Neuron (in vitro differentiated cells): ENCODE measurements at regions not wholly inside any gene's neighbourhood (a gene's known extent, or its start where the extent isn't known, plus 50 kb on each side); places are given as distances from the start of the nearest gene placed in this dataset.

Experiments used
- H2AFZ ChIP-seq: one replicate; pipeline ENCODE4 v1.6.1; 2013; ENCODE audit warnings: low read depth, mild to moderate bottlenecking, inconsistent platforms, low read length, moderate library complexity
- H3K27me3 ChIP-seq: one replicate; pipeline ENCODE4 v1.6.1; 2013; ENCODE audit warnings: low read length; ENCODE audit not compliant: insufficient read depth
- H3K36me3 ChIP-seq: one replicate; pipeline ENCODE4 v1.6.1; 2013; ENCODE audit warnings: low read length; ENCODE audit not compliant: insufficient read depth
- H3K4me1 ChIP-seq: one replicate; pipeline ENCODE4 v1.6.1; 2013; ENCODE audit warnings: low read length; ENCODE audit not compliant: insufficient read depth
- H3K4me3 ChIP-seq: 2 replicates; pipeline ENCODE4 v1.5.1; 2013; ENCODE audit warnings: mild to moderate bottlenecking, low read length, moderate library complexity
- H3K9me3 ChIP-seq: one replicate; pipeline ENCODE4 v1.6.1; 2013; ENCODE audit warnings: low read length

DNA sequence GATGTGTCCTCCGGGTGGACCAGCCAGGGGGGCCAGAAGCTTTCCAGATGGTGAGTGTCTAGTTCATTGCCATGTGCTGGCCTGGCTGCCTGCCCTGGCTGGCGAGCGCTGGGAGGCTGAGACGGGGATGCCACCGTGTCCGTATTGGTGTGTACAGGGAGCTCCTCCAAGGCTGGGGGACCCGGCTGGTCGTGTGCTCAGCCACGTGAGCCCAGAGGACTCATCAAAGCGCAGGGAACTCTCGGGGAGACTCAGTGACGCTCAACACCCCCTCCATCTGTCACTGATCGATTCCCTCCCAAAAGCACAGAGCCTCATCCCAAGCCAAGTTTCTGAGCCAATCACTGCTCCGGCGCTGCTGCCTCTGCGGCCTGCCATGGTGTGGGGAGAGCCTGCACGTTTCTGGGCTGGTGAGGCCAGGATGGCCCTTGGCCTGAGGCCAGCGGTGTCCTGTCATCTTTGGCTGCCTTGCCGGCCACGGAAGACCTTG is 423.7 kb downstream of the SHANK2 start:
- Histone ChIP-seq H3K4me3 (no peak overlapping the region), H3K27me3 (peaks cover 2% of the 10 kb centered on the region), H3K9me3 (no peaks in the 10 kb centered on the region), H2AFZ (no peak overlapping the region), H3K36me3 (no peaks in the 10 kb centered on the region), H3K4me1 (peaks cover 34% of the 10 kb centered on the region)

DNA sequence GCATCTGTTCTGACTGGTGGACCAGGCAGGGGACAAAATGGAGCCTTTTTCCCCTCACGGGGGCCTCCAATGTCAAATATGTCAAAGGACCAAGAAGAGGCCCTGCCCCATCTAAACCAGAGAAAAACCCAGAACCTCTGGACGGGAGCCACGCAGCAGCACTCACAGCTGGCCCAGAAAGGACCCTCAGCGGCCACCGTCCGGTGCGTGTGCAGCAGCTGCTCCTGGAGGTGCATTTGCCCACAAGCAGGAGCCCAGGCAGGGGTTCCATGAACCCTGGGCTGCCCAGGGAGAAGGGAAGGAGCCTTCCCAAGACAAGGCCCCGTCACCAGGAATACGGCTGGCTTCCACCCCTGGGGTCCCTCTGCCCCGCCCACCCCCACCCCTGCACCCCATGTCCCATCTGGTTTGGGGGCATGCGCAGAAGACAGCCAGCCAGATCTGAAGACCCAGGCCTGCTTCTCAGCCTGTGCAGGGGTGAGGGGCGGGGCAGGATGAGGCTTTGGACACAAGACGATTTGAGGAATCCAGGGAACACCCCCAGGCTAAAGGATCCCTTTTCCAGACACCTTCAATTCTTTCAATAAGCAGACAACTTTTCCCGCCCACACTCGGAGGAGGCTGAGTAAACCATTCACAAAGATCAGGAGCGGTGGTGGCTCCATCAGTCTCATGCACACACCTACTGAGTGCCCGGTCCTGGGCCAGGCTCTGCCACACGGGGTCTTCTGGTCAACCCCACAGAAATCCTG is 423.1 kb downstream of the SHANK2 start:
- no peak overlapping the region for H3K4me3 ChIP-seq
- peaks cover 33% of the 10 kb centered on the region for H3K4me1 ChIP-seq
- H3K27me3 ChIP-seq, result peaks cover 2% of the 10 kb centered on the region
- no peaks in the 10 kb centered on the region for H3K9me3 ChIP-seq
- H2AFZ ChIP-seq, result no peak overlapping the region
- no peaks in the 10 kb centered on the region for H3K36me3 ChIP-seq

DNA sequence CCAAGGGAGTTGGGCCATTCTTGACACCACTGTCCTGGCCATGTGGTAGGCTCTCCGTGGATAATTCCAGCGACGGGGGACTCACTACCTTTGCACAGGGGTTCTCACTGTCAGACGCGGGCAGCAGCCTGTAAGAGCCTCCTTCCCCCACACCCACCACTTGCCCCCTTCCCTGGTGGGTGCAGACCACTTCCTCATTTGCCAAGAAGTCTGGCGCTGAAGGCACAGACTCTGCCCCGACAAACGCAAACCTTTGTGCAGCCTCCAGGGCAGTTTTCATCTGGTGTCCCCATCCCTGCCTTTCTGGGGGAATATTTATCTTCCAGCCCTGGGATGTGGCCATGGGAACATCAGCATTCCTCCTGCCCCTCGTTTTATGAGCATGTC is 422.5 kb downstream of the SHANK2 start:
- H3K4me1 ChIP-seq, result peaks cover 27% of the 10 kb centered on the region

DNA sequence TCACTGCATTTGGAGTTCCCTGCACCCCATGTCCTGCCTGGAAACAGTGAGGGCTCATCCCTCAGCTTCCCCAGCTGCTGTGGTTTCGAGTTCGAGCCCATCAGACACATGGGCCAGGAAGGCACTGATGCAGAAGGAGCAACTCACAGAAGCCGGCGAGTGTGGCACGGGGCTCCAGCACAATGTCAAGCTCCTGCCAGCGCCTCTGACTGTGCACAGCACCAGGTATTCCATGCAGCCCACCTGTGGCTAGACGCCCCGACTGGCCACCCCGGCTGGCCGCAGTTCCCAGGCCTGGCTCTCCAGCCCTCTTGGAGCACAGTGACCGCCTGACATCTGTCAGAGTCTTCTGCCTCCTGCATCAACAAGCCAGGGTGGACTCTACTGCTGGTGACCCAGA is 419.4 kb downstream of the SHANK2 start:
- Histone ChIP-seq H3K27me3 (peaks cover 2% of the 10 kb centered on the region), H2AFZ (no peak overlapping the region), H3K4me1 (no peaks in the 10 kb centered on the region), H3K9me3 (no peaks in the 10 kb centered on the region), H3K36me3 (no peaks in the 10 kb centered on the region), H3K4me3 (no peak overlapping the region)

More for the DNA sequence above, 422.5 kb downstream of the SHANK2 start:
- H3K9me3 ChIP-seq, result no peaks in the 10 kb centered on the region
- no peak overlapping the region for H2AFZ ChIP-seq
- peaks cover 2% of the 10 kb centered on the region for H3K27me3 ChIP-seq
- no peak overlapping the region for H3K4me3 ChIP-seq
- no peaks in the 10 kb centered on the region for H3K36me3 ChIP-seq

DNA sequence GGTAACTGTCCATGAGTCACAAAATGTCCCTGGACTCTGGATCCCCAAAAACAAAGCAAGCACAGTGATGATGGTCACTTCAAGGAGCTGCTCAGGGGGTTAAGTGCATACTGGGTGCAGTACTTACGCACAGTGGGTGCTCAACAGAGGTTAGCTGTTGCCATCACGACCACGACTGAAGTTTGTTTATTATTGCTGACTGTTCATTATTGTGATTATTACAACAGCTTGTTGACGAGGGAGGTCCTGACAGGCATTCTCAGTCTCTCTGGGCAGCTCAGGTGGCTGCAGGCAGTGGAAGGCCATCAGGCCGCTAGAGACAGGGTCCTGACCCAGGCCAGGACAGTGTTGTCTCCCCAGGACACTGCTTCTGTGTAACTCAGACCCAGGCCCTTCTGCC is 418.8 kb downstream of the SHANK2 start:
- no peaks in the 10 kb centered on the region for H3K4me1 ChIP-seq
- no peaks in the 10 kb centered on the region for H3K9me3 ChIP-seq
- peaks cover 2% of the 10 kb centered on the region for H3K27me3 ChIP-seq
- H2AFZ ChIP-seq, result no peak overlapping the region
- no peaks in the 10 kb centered on the region for H3K36me3 ChIP-seq
- H3K4me3 ChIP-seq, result no peak overlapping the region

DNA sequence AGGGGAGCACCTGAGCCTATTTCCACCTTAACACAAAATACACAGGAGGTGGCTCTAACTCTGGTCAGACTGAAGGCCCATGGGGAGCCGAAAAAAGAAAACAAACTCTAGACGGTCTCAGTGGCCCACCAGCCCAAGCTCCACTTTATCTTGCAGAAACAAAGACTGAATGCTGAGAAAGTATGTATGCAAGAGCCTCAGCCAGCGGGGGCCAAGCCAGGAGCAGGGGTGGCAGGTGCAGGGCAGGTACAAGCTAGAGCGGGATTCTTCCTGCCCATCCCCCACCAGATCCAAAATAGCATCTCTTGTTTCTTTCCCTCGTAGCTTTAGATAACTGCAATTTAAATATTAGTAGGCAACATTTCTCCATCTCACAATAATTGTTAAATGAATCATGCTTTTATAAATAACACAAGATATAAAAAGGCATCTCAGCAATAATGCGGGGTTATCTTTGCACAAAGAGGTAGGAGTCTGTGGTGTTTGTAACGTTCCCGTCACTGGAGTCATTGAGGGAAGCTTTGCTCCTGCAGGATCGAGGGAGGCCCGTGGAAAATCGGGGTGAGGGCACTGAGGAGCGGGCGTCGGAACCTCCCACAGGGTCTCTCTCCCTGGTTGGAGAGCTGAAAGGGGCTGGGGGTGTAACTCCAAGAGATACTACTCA is 418.0 kb downstream of the SHANK2 start:
- Histone ChIP-seq H3K27me3 (peaks cover 2% of the 10 kb centered on the region), H3K4me1 (no peaks in the 10 kb centered on the region), H3K4me3 (no peak overlapping the region), H2AFZ (no peak overlapping the region), H3K36me3 (no peaks in the 10 kb centered on the region), H3K9me3 (no peaks in the 10 kb centered on the region)

DNA sequence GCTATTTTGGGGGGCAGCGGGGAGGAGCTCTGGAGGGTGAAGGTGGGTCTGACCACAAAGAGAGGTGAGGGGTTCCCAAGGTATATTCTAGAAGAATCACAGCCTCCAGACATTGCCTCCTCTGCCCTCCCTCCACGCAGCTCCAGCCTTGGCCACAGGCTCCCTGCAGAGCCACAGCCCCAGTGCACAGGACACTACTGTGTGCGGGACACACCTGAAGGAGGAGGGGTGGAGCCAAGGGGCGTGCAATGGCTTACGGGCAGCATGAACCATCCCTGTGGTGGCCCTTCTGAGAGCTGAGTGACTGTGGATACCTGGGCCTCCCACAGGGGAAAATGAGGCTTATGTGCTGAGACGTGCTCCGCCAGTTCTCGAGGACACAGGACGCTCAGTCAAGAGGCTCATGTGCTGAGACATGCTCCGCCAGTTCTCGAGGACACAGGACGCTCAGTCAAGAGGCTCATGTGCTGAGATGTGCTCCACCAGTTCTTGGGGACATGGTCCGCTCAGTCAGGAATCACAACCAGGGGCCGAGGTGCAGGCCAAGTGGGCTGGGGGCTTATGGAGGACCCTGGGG is 417.3 kb downstream of the SHANK2 start:
- H3K9me3 ChIP-seq, result no peaks in the 10 kb centered on the region
- no peaks in the 10 kb centered on the region for H3K36me3 ChIP-seq
- no peak overlapping the region for H3K4me3 ChIP-seq
- H3K27me3 ChIP-seq, result peaks cover 2% of the 10 kb centered on the region
- no peak overlapping the region for H2AFZ ChIP-seq
- H3K4me1 ChIP-seq, result no peaks in the 10 kb centered on the region

DNA sequence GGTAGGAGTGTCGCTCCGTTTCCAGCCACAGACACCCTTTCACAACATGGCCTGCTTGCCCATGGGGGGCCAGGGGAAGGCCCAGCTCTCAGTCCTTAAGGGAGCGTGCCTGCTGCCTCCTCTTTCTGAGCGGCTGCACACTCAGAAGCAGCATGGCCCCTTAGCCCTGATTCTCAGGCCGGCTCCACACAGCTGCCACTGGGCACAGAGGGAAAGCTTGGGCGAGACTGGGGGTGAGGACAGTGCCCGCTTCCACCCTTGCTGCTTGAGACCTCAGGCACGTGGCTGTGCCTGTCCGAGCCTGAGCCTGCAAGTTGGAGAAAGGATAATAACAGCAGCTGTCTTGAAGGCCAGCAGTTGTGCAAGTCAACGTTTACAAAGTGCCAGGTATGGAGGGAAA is 416.3 kb downstream of the SHANK2 start:
- H3K9me3 ChIP-seq, result no peaks in the 10 kb centered on the region
- H3K4me3 ChIP-seq, result no peak overlapping the region
- no peaks in the 10 kb centered on the region for H3K4me1 ChIP-seq
- H2AFZ ChIP-seq, result no peak overlapping the region
- H3K36me3 ChIP-seq, result no peaks in the 10 kb centered on the region
- peaks cover 2% of the 10 kb centered on the region for H3K27me3 ChIP-seq

DNA sequence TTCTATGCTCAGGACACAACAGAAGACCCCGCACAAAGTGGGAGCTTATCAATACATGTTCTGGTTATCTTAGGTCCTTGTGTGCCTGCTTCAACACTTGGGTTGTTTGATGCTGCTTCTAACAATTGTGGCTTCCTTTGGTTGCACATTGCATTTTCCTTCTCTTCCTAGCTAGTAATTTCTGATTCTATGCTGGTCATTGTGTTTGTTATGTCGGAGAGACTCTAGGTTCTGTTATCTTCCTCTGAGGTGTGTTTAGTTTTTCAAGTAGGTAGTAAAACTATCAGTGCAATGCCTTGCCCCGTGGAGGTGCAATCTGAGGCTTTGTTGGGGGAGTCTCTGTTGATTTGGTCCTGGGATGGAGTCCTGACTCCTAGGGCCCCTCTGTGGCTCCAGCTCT is 414.2 kb downstream of the SHANK2 start:
- H3K9me3 ChIP-seq, result no peaks in the 10 kb centered on the region
- H3K4me1 ChIP-seq, result no peaks in the 10 kb centered on the region
- no peaks in the 10 kb centered on the region for H3K27me3 ChIP-seq
- no peak overlapping the region for H3K4me3 ChIP-seq
- no peaks in the 10 kb centered on the region for H3K36me3 ChIP-seq
- no peak overlapping the region for H2AFZ ChIP-seq

DNA sequence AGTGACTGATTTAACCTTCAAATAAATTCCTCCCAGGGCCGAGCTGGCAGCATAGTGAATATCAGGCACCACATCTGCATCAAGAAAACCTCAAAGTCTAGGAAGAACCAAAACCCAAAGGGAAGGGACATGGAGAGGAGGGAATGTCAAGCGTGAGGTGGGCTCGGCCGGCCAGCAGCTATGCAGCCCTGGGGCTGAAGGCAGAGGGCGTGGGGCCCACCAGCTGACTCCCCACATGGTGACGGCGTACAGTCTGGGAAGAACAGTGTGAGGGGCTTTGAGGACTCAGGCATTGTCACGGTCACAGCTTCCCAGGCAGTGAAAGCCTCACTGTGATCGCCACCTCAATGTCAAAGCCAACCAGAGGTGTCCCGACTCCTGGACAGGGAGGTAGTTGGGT is 412.5 kb downstream of the SHANK2 start:
- H3K4me1 ChIP-seq, result no peaks in the 10 kb centered on the region
- H2AFZ ChIP-seq, result no peak overlapping the region
- no peaks in the 10 kb centered on the region for H3K9me3 ChIP-seq
- no peaks in the 10 kb centered on the region for H3K27me3 ChIP-seq
- no peak overlapping the region for H3K4me3 ChIP-seq
- no peaks in the 10 kb centered on the region for H3K36me3 ChIP-seq

DNA sequence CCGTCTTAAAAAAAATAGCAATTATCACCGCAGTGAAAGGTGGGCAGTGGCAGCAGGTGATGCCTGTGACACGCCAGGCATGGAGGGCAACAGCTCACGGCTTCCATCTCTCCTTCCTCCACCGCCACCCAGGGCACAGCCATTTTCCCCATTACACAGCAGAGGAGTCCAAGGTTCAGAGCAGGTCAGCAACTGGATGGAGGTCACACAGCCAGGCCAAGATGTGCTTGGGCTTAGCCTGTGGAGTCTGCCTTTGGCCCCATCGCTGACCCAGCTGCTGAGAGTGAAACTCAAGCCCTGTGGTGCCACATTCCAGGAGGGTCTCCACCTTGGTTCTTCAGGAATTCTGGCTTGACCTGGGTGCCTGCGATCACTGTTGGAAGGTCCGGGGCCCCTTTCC is 411.1 kb downstream of the SHANK2 start:
- Histone ChIP-seq H3K4me3 (no peak overlapping the region), H3K36me3 (no peaks in the 10 kb centered on the region), H3K4me1 (no peaks in the 10 kb centered on the region), H3K9me3 (no peaks in the 10 kb centered on the region), H2AFZ (no peak overlapping the region), H3K27me3 (no peaks in the 10 kb centered on the region)

DNA sequence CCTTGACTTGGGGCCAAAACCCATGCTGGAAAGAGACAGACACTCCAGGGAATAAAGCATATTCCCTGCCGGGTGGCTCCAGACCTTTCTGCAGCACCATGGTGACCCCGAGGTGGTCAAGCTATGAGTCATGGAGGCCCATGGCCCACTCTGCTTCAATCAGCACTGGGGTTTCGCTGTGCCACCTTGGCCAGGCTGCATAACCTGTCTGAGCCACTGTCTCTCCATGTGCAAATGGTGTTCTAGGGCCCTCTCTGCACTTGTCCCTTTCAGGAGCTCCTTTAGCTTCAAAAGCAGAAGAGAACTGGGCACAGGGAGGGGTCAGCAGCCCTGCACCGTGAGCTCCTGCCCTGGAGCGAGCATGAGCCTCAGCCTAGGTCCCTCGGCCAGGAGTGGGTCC is 410.1 kb downstream of the SHANK2 start:
- Histone ChIP-seq H2AFZ (no peak overlapping the region), H3K4me3 (no peak overlapping the region), H3K36me3 (no peaks in the 10 kb centered on the region), H3K4me1 (no peaks in the 10 kb centered on the region), H3K9me3 (no peaks in the 10 kb centered on the region), H3K27me3 (no peaks in the 10 kb centered on the region)

DNA sequence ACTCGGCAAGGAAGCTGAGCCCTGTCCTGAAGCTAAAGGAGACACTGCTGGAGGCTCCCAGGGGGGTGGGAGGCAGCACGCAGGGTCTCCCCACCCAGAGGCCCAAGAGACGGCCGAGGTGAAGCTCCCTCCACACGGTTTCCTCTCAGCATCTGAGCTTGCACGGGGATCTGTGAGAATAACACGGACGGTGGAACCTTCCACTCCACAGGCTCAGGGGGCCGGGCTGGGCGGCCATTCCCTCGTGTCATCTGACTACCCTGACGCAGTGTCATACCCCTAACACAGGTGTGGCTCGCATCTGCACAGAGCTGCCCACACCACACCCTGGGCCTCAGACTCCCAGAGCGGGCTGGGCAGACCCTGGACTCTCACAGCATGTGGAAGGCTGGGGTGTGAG is 409.7 kb downstream of the SHANK2 start:
- Histone ChIP-seq H2AFZ (no peak overlapping the region), H3K36me3 (no peaks in the 10 kb centered on the region), H3K27me3 (no peaks in the 10 kb centered on the region), H3K9me3 (no peaks in the 10 kb centered on the region), H3K4me3 (no peak overlapping the region), H3K4me1 (no peaks in the 10 kb centered on the region)
